ENCODE measurements at regions not wholly inside any gene's neighbourhood (a gene's known extent, or its start where the extent isn't known, plus 50 kb on each side); places are given as distances from the start of the nearest gene placed in this dataset.
A peak's percentile ranks its signal among the peaks of the same experiment; 100 is the strongest.

GRCh38 chr7:88361357-88361756 is 54.7 kb upstream of the STEAP4 start:
- H3K36me3 Mint-ChIP-seq (ENCODE audit: low read depth), result peaks cover 3% of the 10 kb centered on the region; the same call in 1 of the 3 replicates
- Histone ChIP-seq H3K27ac (ENCODE audit: low read depth) (no peak overlapping the region), H3K79me2 (replicated peaks; ENCODE audit: insufficient read depth) (no peaks in the 10 kb centered on the region), H3K27me3 (ENCODE audit: insufficient read depth) (no peaks in the 10 kb centered on the region), H4K20me1 (replicated peaks; ENCODE audit: insufficient read depth) (no peaks in the 10 kb centered on the region), H3K4me1 (ENCODE audit: insufficient read depth) (peaks cover 20% of the 10 kb centered on the region; the same call in 1 of the 2 replicates), H3K36me3 (ENCODE audit: insufficient read depth) (no peaks in the 10 kb centered on the region), H3K4me2 (no peak overlapping the region), H2AFZ (peak overlapping the region; percentile 90), H3F3A (replicated peaks; ENCODE audit: low read depth) (no peaks in the 10 kb centered on the region), H3K9me2 (ENCODE audit: insufficient read depth) (no peaks in the 10 kb centered on the region), H3K4me3 (no peak overlapping the region)
- peaks cover 35% of the 10 kb centered on the region; the same call in 2 of the 3 replicates for H3K4me1 Mint-ChIP-seq
- peak; percentile 8 for DNase-seq (ENCODE audit: low spot score)
- H3K27me3 Mint-ChIP-seq (ENCODE audit: insufficient read depth, low read depth, poor library complexity), result no peaks in the 10 kb centered on the region
- H3K27ac Mint-ChIP-seq, result no peak overlapping the region
- H3K9me3 Mint-ChIP-seq, result no peaks in the 10 kb centered on the region; the same call in 2 of the 3 replicates
- TF ChIP-seq CREB1 (CRISPR knock-in tag; IDR thresholded peaks at IDR 0.05; ENCODE audit: low read depth) (no peak), STAT1 (IDR thresholded peaks at IDR 0.05; ENCODE audit: unreplicated experiment) (no peak), ZNF462 (CRISPR knock-in tag; IDR thresholded peaks at IDR 0.05) (no peak), NANOG (IDR thresholded peaks at IDR 0.05; ENCODE audit: borderline replicate concordance) (no peak), ZNF114 (CRISPR knock-in tag; IDR thresholded peaks at IDR 0.05) (no peak), ZNF331 (CRISPR knock-in tag; IDR thresholded peaks at IDR 0.05; ENCODE audit: low read depth) (no peak), CTCF (conservative IDR thresholded peaks at IDR 0.05; ENCODE audit: low read depth in 2 of 2) (no peak)
- ATAC-seq, result no peak
- H3K4me3 Mint-ChIP-seq, result no peak overlapping the region
